VCaP (cell line): ENCODE measurements at regions not wholly inside any gene's neighbourhood (a gene's known extent, or its start where the extent isn't known, plus 50 kb on each side); places are given as distances from the start of the nearest gene placed in this dataset.
A peak's percentile ranks its signal among the peaks of the same experiment; 100 is the strongest.

Experiments
- H3K27ac ChIP-seq: fragments of 450-650 bp; 2 replicates; pipeline ENCODE4 v1.5.1; 2017
- TF ChIP-seq, protein P1 (sequence below): fragments of 450-650 bp; conservative IDR thresholded peaks from 2 replicates; pipeline ENCODE4 v1.5.1; 2017; ENCODE audit warnings: mild to moderate bottlenecking, moderate library complexity

DNA sequence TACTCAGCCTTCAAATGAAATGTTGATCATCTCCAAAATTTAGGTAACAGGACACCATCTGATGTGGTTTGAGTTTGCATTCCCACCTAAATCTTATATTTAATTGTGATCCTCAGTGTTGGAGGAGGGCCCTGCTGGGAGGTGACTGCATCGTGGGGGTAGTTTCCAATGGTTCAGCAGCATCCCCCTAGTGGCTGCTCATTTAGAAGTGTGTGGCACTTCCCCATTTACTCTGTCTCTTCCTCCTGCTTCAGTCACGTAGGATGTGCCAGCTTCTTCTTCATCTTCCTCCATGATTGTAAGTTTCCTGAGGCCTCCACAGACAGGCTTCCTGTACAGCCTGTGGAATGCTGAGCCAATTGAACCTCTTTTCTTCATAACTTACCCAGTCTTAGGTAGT lies 731.2 kb downstream of the USP25 start:
- no peak overlapping the region for H3K27ac ChIP-seq
- TF ChIP-seq, protein P1, sequence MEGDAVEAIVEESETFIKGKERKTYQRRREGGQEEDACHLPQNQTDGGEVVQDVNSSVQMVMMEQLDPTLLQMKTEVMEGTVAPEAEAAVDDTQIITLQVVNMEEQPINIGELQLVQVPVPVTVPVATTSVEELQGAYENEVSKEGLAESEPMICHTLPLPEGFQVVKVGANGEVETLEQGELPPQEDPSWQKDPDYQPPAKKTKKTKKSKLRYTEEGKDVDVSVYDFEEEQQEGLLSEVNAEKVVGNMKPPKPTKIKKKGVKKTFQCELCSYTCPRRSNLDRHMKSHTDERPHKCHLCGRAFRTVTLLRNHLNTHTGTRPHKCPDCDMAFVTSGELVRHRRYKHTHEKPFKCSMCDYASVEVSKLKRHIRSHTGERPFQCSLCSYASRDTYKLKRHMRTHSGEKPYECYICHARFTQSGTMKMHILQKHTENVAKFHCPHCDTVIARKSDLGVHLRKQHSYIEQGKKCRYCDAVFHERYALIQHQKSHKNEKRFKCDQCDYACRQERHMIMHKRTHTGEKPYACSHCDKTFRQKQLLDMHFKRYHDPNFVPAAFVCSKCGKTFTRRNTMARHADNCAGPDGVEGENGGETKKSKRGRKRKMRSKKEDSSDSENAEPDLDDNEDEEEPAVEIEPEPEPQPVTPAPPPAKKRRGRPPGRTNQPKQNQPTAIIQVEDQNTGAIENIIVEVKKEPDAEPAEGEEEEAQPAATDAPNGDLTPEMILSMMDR = no peak; the same call in 1 of the 2 replicates

DNA sequence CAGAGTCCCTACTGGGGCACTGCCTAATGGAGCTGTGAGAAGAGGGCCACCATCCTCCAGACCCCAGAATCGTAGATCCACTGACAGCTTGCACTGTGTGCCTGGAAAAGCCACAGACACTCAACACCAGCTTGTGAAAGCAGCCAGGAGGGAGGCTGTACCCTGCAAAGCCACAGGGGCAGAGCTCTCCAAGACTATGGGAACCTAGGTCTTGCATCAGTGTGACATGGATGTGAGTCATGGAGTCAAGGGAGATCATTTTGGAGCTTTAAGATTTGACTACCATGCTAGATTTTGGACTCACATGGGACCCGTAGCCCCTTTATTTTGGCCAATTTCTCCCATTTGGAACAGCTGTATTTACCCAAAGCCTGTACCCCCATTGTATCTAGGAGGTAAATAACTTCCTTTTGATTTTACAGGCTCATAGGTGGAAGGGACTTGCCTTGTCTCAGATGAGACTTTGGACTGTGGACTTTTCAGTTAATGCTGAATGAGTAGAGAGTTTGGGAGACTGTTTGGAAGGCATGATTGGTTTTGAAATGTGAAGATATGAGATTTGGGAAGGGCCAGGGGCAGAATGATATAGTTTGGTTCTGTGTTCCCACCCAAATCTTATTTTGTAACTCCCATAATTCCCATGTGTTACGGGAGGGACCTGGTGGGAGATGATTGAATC lies 734.6 kb downstream of the USP25 start:
- peak overlapping the region; percentile 7; the same call in 1 of the 2 replicates for H3K27ac ChIP-seq

- no peak overlapping the region; the same call in 1 of the 2 replicates for H3K27ac ChIP-seq
Measured at GRCh38 chr21:16468184-16468583, 738.4 kb downstream of the USP25 start.

DNA sequence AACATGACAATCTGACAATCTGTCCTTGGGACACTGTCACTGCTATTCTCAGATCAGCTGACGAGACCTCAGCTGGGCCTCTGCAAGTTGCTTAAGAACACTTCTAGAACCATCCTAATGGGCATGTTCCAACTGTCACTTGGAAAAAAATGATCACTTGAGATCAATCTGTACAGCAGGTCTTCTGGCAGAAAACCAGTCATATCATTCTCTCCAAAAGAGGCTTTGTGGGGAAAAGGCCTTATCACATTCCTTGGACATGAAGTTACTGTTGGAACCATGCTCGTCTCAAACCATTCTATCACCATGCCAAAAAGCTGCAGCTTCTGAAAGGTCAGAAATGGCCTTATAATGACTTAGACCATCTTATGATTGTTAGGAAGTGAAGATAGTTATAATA lies 744.2 kb downstream of the USP25 start:
- H3K27ac ChIP-seq = peak overlapping the region; percentile 13; the same call in 1 of the 2 replicates
- TF ChIP-seq, protein P1 = no peak

More at GRCh38 chr21:16468184-16468583, 738.4 kb downstream of the USP25 start:
- TF ChIP-seq, protein P1 = no peak

DNA sequence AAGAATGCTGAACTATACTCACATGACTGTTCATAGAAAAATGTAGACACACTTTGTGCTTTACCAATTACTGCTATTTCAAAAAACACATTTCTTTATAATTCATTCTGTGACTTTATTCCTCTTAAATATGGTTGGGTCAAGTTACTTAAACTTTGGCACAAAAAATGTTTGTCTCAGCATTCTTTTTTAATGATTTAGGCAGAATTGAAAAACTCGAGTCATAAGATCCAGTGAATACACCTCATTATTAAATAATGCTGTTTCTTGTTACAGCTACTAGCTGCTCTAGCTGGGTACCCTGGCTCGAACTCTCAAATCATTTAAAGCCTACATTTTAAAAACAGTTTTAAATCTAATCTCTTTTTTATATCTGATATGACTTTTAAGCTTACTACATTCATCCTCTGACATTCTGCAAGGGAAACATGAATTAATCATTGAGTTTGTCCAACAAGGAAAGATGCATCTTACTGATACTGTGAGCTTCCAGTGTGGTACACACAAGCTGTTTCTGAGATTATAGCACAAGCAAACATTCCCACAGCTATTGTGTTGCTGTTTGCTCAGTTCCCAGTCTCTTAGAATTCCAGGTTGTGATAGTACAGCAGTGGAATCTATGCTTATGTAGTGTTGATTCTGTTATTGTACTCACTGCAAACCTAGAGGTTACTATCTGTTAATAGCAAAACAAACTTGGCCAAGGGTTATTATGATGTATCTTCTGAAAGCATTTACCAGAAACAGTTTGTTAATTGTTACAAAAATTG lies 746.5 kb downstream of the USP25 start:
- H3K27ac ChIP-seq = peak overlapping the region; percentile 13; the same call in 1 of the 2 replicates
- TF ChIP-seq, protein P1 = no peak

GRCh38 chr21:16488042-16488441 lies 758.3 kb downstream of the USP25 start:
- H3K27ac ChIP-seq = no peak overlapping the region
- TF ChIP-seq, protein P1 = no peak

DNA sequence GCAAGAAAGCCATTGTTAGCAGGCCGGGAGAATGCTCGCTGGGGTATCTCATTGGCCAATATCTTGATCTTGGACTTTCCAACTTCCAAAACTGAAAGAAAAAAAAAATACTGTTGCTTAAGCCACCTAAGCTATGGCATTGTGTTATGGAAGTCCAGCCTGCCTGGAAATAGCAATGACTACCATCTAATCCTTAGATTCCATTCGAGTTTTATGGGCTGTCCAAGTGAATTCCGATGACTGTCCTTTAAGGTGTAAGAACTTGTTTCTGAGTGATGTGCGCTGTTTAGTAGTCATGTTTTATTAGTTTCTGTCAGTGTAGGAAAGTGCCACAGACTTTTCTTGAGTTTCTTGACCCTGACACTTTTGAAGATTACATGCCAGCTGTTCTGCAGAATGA lies 762.6 kb downstream of the USP25 start:
- TF ChIP-seq, protein P1 = no peak
- H3K27ac ChIP-seq = no peak overlapping the region

DNA sequence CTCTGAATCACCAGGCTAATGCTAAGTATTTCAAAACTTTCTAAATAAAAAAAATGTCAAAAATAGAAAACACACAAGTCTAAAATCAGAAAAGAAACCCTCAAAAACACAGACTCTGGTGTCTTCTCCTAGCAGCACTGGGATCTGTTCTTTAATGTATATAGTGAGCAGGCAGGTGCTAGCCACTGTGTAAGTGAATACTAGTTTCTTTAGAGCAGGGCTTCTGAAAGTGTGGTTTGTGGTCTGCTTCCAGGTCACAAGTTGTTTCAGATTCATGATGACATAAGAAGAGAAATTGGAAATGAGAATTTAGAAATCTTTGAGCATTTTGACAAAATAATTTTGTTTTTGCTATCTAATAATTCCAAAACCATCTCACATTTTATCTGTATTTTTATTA lies 763.1 kb downstream of the USP25 start:
- H3K27ac ChIP-seq = no peak overlapping the region
- TF ChIP-seq, protein P1 = no peak
